ENCODE measurements at regions not wholly inside any gene's neighbourhood (a gene's known extent, or its start where the extent isn't known, plus 50 kb on each side); places are given as distances from the start of the nearest gene placed in this dataset.

- TF ChIP-seq CTCF (IDR thresholded peaks at IDR 0.05; ENCODE audit: low read length) = no peak
- no peak for TF ChIP-seq EZH2 (optimal IDR thresholded peaks at IDR 0.05; ENCODE audit: low read depth, low read length)
Measured at GRCh38 chr6:167751579-167752115, 75.1 kb upstream of the AFDN start.

Data from MM.1S (cell line).